Forelimb muscle (tissue), 1 donor: ENCODE measurements at regions not wholly inside any gene's neighbourhood (a gene's known extent, or its start where the extent isn't known, plus 50 kb on each side); places are given as distances from the start of the nearest gene placed in this dataset.
"Not testable (repeated sequence)": the region's sequence is repeated elsewhere in the genome, so short reads cannot be mapped to it uniquely, and the experiment has no call there.

Experiments used
- DNase-seq: peaks from one replicate; pipeline ENCODE4 v3.0.0-alpha.2; 2013; ENCODE audit warnings: low read depth

GRCh38 chr2:67777010-67777409, 285.8 kb downstream of the C1D start:
- DNase-seq = no peak

- no peak for DNase-seq
Observed at GRCh38 chr2:67777836-67778429, 284.9 kb downstream of the C1D start.

- DNase-seq = not testable (repeated sequence)
Observed at GRCh38 chr2:67780841-67781240, 282.0 kb downstream of the C1D start.

GRCh38 chr2:67782443-67782842, 280.4 kb downstream of the C1D start:
- no peak for DNase-seq

GRCh38 chr2:67783026-67783425, 279.8 kb downstream of the C1D start:
- DNase-seq = no peak

GRCh38 chr2:67790622-67791021, 272.2 kb downstream of the C1D start:
- DNase-seq = no peak

GRCh38 chr2:67792191-67792590, 270.6 kb downstream of the C1D start:
- no peak for DNase-seq

GRCh38 chr2:67792681-67793091, 270.1 kb downstream of the C1D start:
- no peak for DNase-seq

GRCh38 chr2:67797801-67798540, 264.8 kb downstream of the C1D start:
- no peak for DNase-seq

- no peak for DNase-seq
Observed at GRCh38 chr2:67798541-67799160, 264.2 kb downstream of the C1D start.

- no peak for DNase-seq
Observed at GRCh38 chr2:67799886-67800285, 262.9 kb downstream of the C1D start.

GRCh38 chr2:67802291-67802690, 260.5 kb downstream of the C1D start:
- DNase-seq = no peak

- no peak for DNase-seq
Observed at GRCh38 chr2:67802824-67803223, 260.0 kb downstream of the C1D start.

GRCh38 chr2:67806816-67807215, 256.0 kb downstream of the C1D start:
- no peak for DNase-seq

GRCh38 chr2:67808112-67808511, 254.7 kb downstream of the C1D start:
- no peak for DNase-seq

GRCh38 chr2:67812682-67813081, 250.1 kb downstream of the C1D start:
- no peak for DNase-seq

GRCh38 chr2:67823726-67824125, 239.1 kb downstream of the C1D start:
- DNase-seq = no peak

GRCh38 chr2:67824186-67824585, 238.6 kb downstream of the C1D start:
- DNase-seq = no peak

- DNase-seq = no peak
Observed at GRCh38 chr2:67825476-67825875, 237.3 kb downstream of the C1D start.

- no peak for DNase-seq
Observed at GRCh38 chr2:67828066-67828465, 234.7 kb downstream of the C1D start.

GRCh38 chr2:67829470-67829869, 233.3 kb downstream of the C1D start:
- DNase-seq = no peak

GRCh38 chr2:67833632-67834031, 229.2 kb downstream of the C1D start:
- no peak for DNase-seq

GRCh38 chr2:67834482-67834881, 228.3 kb downstream of the C1D start:
- no peak for DNase-seq
